Esophagus squamous epithelium (tissue), 5 donors: ENCODE measurements at regions not wholly inside any gene's neighbourhood (a gene's known extent, or its start where the extent isn't known, plus 50 kb on each side); places are given as distances from the start of the nearest gene placed in this dataset.
"Not testable (repeated sequence)": the region's sequence is repeated elsewhere in the genome, so short reads cannot be mapped to it uniquely, and the experiment has no call there.

Experiments
- DNase-seq: peaks from one replicate; lab custom pipeline; 2025; lab: John Stamatoyannopoulos, UW
- H3K27ac ChIP-seq, 4 donors: fragments of 200-600 bp; sonication (generic); one replicate each; pipeline ENCODE4 v1.5.1; 2016 to 2019; ENCODE audit warnings: mild to moderate bottlenecking in 1 of 4
- H3K27me3 ChIP-seq, 4 donors: fragments of 200-600 bp; sonication (generic); 1 replicate in 3 of 4; 2 replicates in 1 of 4; pipeline versions ENCODE4 v1.5.1 to v1.6.0; 2017 to 2021; ENCODE audit warnings: antibody characterized with exemption in 1 of 4
- H3K36me3 ChIP-seq, 3 donors: fragments of 200-600 bp; sonication (generic); one replicate each; pipeline ENCODE4 v1.5.1; 2016 to 2019
- H3K4me1 ChIP-seq, 3 donors: fragments of 200-600 bp; sonication (generic); one replicate each; pipeline ENCODE4 v1.5.1; 2017 to 2019
- H3K4me3 ChIP-seq, 4 donors: fragments of 200-600 bp; sonication (generic); 1 replicate in 3 of 4; 2 replicates in 1 of 4; pipeline ENCODE4 v1.5.1; 2016 to 2019; ENCODE audit warnings: mild to moderate bottlenecking in 2 of 4, moderate library complexity in 1 of 4
- H3K9me3 ChIP-seq, 3 donors: fragments of 200-600 bp; sonication (generic); one replicate each; pipeline ENCODE4 v1.5.1; 2016 to 2019
- POLR2A ChIP-seq, 4 donors: fragments of 450-650 bp; IDR thresholded peaks; one replicate each; pipeline ENCODE4 v1.6.1; 2017; ENCODE audit warnings: antibody characterized with exemption in 4 of 4, mild to moderate bottlenecking in 4 of 4, moderate library complexity in 3 of 4
- WGBS, 2 donors: methylation state at CpG; one replicate each; pipeline ENCODE4 v1.1.5; 2018; 5-methylcytosine and 5-hydroxymethylcytosine counted together
- intact Hi-C: fragments of 100-400 bp; cut with DNase I; formaldehyde crosslinking; loops from one replicate; pipeline ENCODE4 v1.15.0; 2022
- small RNA-seq, 4 donors: library from RNA; depleted of rRNA; stranded (forward); fragments of <200 nt; gene quantifications; one replicate each; pipeline ENCODE3, GENCODE V24; 2016
- TF ChIP-seq, protein P1 (sequence below), 6 experiments: fragments of 450-650 bp in 4 of 6; fragments of 200-600 bp in 2 of 6; sonication (generic) in 2 of 6; IDR thresholded peaks; one replicate each; pipeline ENCODE4 v1.5.1; 2016 to 2019; ENCODE audit warnings: antibody characterized with exemption in 6 of 6, mild to moderate bottlenecking in 4 of 6, moderate library complexity in 4 of 6
- donor health status: DM: yes; HTN: yes; CAD: no.

DNA sequence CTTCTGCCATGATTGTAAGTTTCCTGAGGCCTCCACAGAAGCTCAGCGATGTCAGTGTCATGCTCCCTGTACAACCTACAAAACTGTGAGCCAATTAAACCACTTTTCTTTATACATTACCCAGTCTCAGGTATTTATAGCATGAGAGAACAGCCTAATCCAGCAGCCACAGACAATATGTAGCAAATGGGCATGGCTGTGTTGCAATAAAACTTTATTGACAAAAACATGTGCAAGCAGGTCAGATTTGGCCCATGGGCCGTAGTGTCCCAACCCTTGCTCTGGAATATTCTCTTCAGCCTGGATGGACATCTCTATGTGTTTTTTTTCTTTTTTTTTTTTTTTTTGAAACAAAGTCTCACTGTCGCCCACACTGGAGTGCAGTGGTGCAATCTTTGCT, 60.9 kb upstream of the EEF2KMT start:
- Histone ChIP-seq H3K9me3 (no peaks in the 10 kb centered on the region), H3K4me1 (no peaks in the 10 kb centered on the region), H3K27ac (no peak overlapping the region), H3K36me3 (no peaks in the 10 kb centered on the region), H3K27me3 (no peaks in the 10 kb centered on the region), H3K4me3 (no peak overlapping the region)
- TF ChIP-seq, protein P1, sequence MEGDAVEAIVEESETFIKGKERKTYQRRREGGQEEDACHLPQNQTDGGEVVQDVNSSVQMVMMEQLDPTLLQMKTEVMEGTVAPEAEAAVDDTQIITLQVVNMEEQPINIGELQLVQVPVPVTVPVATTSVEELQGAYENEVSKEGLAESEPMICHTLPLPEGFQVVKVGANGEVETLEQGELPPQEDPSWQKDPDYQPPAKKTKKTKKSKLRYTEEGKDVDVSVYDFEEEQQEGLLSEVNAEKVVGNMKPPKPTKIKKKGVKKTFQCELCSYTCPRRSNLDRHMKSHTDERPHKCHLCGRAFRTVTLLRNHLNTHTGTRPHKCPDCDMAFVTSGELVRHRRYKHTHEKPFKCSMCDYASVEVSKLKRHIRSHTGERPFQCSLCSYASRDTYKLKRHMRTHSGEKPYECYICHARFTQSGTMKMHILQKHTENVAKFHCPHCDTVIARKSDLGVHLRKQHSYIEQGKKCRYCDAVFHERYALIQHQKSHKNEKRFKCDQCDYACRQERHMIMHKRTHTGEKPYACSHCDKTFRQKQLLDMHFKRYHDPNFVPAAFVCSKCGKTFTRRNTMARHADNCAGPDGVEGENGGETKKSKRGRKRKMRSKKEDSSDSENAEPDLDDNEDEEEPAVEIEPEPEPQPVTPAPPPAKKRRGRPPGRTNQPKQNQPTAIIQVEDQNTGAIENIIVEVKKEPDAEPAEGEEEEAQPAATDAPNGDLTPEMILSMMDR (IDR thresholded peaks at IDR 0.05): no peak
- no peak for TF ChIP-seq POLR2A (IDR thresholded peaks at IDR 0.05)
- intact Hi-C loops: no loop called here
- 76 to 81% methylated on average over 3 of the region's 3 CpGs for WGBS, 2 donors
- DNase-seq: no peak

DNA sequence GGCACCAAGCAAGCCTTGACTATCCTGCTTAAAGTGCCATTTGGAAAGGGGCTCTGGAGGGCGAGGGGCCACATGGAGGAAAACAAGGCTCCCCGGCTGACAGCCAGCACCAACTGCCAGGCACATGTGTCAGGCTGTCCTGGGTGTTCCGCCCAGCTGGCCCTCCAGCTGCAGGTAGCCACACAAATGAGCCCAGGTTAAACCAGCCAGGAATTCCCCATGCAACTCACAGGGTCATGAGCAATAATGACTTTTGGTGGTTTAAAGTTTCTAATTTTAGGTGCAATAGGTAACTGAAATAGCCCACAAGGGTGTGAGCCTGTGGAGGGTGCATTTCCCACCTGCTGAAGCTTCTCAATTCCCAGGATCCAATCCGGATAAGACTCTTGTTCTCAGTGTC, 58.9 kb upstream of the EEF2KMT start:
- DNase-seq, intact Hi-C loops, H3K4me1 ChIP-seq, H3K4me3 ChIP-seq, H3K36me3 ChIP-seq, H3K9me3 ChIP-seq, H3K27ac ChIP-seq, H3K27me3 ChIP-seq: not testable (repeated sequence)
- WGBS, 2 donors: 60 to 91% methylated on average over 1 of the region's 4 CpGs

DNA sequence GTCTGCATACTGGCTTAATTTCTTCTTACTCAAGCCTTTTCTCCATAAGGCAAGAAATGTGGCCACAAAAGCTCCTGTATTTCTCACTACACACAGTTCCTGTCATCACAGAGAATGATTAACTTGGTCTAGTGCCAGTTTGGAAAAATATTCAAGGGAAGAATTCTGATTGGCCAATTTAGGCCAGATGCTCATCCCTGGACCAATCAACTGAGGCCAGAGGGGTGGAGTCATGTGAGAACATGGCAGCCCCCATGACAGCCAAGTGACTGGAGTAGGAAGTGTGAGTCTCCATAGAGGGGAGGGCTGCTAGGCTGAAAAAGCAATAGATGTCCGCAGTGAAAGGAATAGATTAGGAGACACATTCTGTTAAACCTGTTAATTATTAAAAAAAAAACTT, 56.4 kb upstream of the EEF2KMT start:
- H3K36me3 ChIP-seq, H3K27me3 ChIP-seq, DNase-seq, H3K9me3 ChIP-seq, intact Hi-C loops, H3K4me3 ChIP-seq, H3K27ac ChIP-seq, H3K4me1 ChIP-seq: not testable (repeated sequence)
- WGBS, 2 donors: 94 to 100% methylated on average over 1 of the region's 1 CpG

DNA sequence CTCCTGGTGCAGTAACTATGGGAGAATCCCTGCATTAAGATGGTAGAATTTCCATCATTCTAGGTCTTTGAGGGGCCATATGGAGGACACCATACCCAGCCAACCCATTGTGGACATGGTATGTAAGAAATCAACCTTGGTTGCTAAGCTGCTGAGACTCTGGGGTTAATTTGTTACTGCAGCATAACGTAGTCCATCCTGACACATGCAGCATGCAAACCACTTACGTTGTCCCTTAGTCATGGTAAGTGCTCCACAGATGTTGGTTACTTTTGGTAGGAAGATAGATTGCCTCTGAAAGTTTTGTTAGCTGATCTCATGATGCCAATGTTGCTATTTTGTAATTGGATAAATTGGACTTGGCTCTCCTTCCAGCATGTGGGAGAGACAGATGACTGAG, 53.8 kb upstream of the EEF2KMT start:
- DNase-seq, H3K27ac ChIP-seq, H3K27me3 ChIP-seq, H3K4me1 ChIP-seq, H3K4me3 ChIP-seq, H3K9me3 ChIP-seq, intact Hi-C loops, H3K36me3 ChIP-seq: not testable (repeated sequence)
- WGBS, 2 donors: 69% methylated on average over 2 of the region's 2 CpGs; no CpG with 5 or more reads in 1 of the 2 donors

Small RNA genes lying in the stretch of these regions (small RNA-seq; reads per million reads assigned to genes)
- gene AC007012.1 (0 reads per million in 4 donors), gene MIR8065 (0 reads per million in 4 donors), gene RNU6-328P (0 reads per million in 4 donors), gene RNU6-457P (0 reads per million in 4 donors), gene RNU7-99P (0 reads per million in 4 donors), gene SNRPCP20 (0 reads per million in 4 donors)
